Neuronal stem cell (in vitro differentiated cells): ENCODE measurements at regions not wholly inside any gene's neighbourhood (a gene's known extent, or its start where the extent isn't known, plus 50 kb on each side); places are given as distances from the start of the nearest gene placed in this dataset.

ENCODE experiments used
- DNase-seq: peaks from one replicate; pipeline ENCODE4 v3.0.0-alpha.2; 2013; ENCODE audit warnings: low spot score
- H2AFZ ChIP-seq: one replicate; pipeline ENCODE4 v1.6.1; 2013; ENCODE audit warnings: mild to moderate bottlenecking, low read length, inconsistent platforms
- H2AK5ac ChIP-seq: 2 replicates; pipeline ENCODE4 v1.6.1; 2013; ENCODE audit warnings: low read depth, mild to moderate bottlenecking, inconsistent platforms, low read length, moderate library complexity, mixed read lengths
- H2BK120ac ChIP-seq: 2 replicates; pipeline ENCODE4 v1.6.1; 2013; ENCODE audit warnings: low read depth, mild to moderate bottlenecking, inconsistent platforms, low read length, moderate library complexity, mixed read lengths
- H2BK12ac ChIP-seq: one replicate; pipeline ENCODE4 v1.6.1; 2013; ENCODE audit warnings: low read length, inconsistent platforms
- H2BK15ac ChIP-seq: 2 replicates; pipeline ENCODE4 v1.6.1; 2013; ENCODE audit warnings: mild to moderate bottlenecking, low read length, inconsistent platforms, mixed read lengths
- H2BK5ac ChIP-seq: one replicate; pipeline ENCODE4 v1.6.1; 2013; ENCODE audit warnings: inconsistent platforms, mild to moderate bottlenecking, low read length, moderate library complexity
- H3K14ac ChIP-seq: one replicate; pipeline ENCODE4 v1.6.1; 2013; ENCODE audit warnings: low read length, inconsistent platforms
- H3K18ac ChIP-seq: 2 replicates; pipeline ENCODE4 v1.6.1; 2013; ENCODE audit warnings: low read length, inconsistent platforms
- H3K23ac ChIP-seq: 2 replicates; pipeline ENCODE4 v1.6.1; 2013; ENCODE audit warnings: low read depth, mild to moderate bottlenecking, mixed read lengths, low read length, inconsistent platforms; ENCODE audit not compliant: poor library complexity
- H3K27ac ChIP-seq: replicated peaks from 3 replicates; pipeline ENCODE4 v1.5.1; 2013; ENCODE audit warnings: low read length, inconsistent platforms
- H3K27me3 ChIP-seq, 3 experiments: 2 replicates each; pipeline ENCODE4 v1.6.1; 2013; ENCODE audit warnings: low read length in 3 of 3, mild to moderate bottlenecking in 2 of 3, inconsistent platforms in 1 of 3, low read depth in 1 of 3, mixed read lengths in 1 of 3, moderate library complexity in 1 of 3; ENCODE audit not compliant: control insufficient read depth in 3 of 3, insufficient read depth in 3 of 3
- H3K36me3 ChIP-seq, 2 donors: replicated peaks in 1 of 2; 2 replicates each; pipeline ENCODE4 v1.6.1; 2013; ENCODE audit warnings: low read length in 2 of 2; ENCODE audit not compliant: control insufficient read depth in 2 of 2, insufficient read depth in 2 of 2
- H3K4ac ChIP-seq: 2 replicates; pipeline ENCODE4 v1.6.1; 2013; ENCODE audit warnings: inconsistent platforms, mild to moderate bottlenecking, low read length, moderate library complexity
- H3K4me1 ChIP-seq, 2 donors: 1 replicate in 1 of 2; 2 replicates in 1 of 2; pipeline ENCODE4 v1.6.1; 2013; ENCODE audit warnings: low read length in 2 of 2, low read depth in 1 of 2; ENCODE audit not compliant: control insufficient read depth in 2 of 2, insufficient read depth in 1 of 2
- H3K4me2 ChIP-seq: one replicate; pipeline ENCODE4 v1.6.1; 2013; ENCODE audit warnings: mild to moderate bottlenecking, low read length, inconsistent platforms; ENCODE audit not compliant: insufficient read depth, poor library complexity, severe bottlenecking
- H3K4me3 ChIP-seq, 2 donors: 2 replicates each; pipeline ENCODE4 v1.5.1; 2013; ENCODE audit warnings: low read length in 2 of 2, mild to moderate bottlenecking in 2 of 2, inconsistent platforms in 1 of 2, moderate library complexity in 1 of 2
- H3K79me1 ChIP-seq: one replicate; pipeline ENCODE4 v1.6.1; 2013; ENCODE audit warnings: low read depth, mild to moderate bottlenecking, inconsistent platforms, low read length, moderate library complexity
- H3K9ac ChIP-seq: one replicate; pipeline ENCODE4 v1.6.1; 2013; ENCODE audit warnings: mild to moderate bottlenecking, low read depth, low read length, inconsistent platforms; ENCODE audit not compliant: poor library complexity
- H3K9me3 ChIP-seq, 2 donors: replicated peaks in 1 of 2; 2 replicates each; pipeline versions ENCODE3 to v1.6.1; 2013; ENCODE audit warnings: low read length in 2 of 2, mild to moderate bottlenecking in 2 of 2, inconsistent platforms in 1 of 2, low read depth in 1 of 2, mixed read lengths in 1 of 2, moderate library complexity in 1 of 2; ENCODE audit not compliant: control insufficient read depth in 2 of 2, insufficient read depth in 1 of 2
- H4K8ac ChIP-seq: one replicate; pipeline ENCODE4 v1.6.1; 2013; ENCODE audit warnings: low read depth, mild to moderate bottlenecking, inconsistent platforms, low read length, moderate library complexity
- H4K91ac ChIP-seq: one replicate; pipeline ENCODE4 v1.6.1; 2013; ENCODE audit warnings: low read length, low read depth, mild to moderate bottlenecking, inconsistent platforms; ENCODE audit not compliant: poor library complexity
- WGBS, 2 donors: extraction: QIAGEN DNeasy Blood & Tissue Kit; methylation state at CpG; one replicate each; pipeline ENCODE4 v1.1.7; 2013; ENCODE audit warnings: missing lambda C conversion rate in 2 of 2, mixed read lengths in 1 of 2; ENCODE audit not compliant: insufficient read length in 2 of 2, insufficient replicate concordance in 1 of 2; ENCODE audit errors: extremely low coverage in 2 of 2; 5-methylcytosine and 5-hydroxymethylcytosine counted together

GRCh38 chr2:60312618-60313017 is 240.8 kb downstream of the BCL11A start:
- Histone ChIP-seq H3K27me3 (no peaks in the 10 kb centered on the region), H3K79me1 (no peaks in the 10 kb centered on the region)
- no CpG with 5 or more reads among the region's 1 CpG for WGBS, 2 donors

GRCh38 chr2:60311524-60311923 is 241.9 kb downstream of the BCL11A start:
- no peak overlapping the region for H4K91ac ChIP-seq
- H2AFZ ChIP-seq, result no peak overlapping the region
- no peak overlapping the region for H2BK12ac ChIP-seq
- H2BK120ac ChIP-seq, result no peak overlapping the region
- no peaks in the 10 kb centered on the region for H3K36me3 ChIP-seq
- no peak overlapping the region for H3K4ac ChIP-seq
- H3K23ac ChIP-seq, result no peak overlapping the region
- no peak overlapping the region for H3K9ac ChIP-seq
- H3K27ac ChIP-seq, result no peak overlapping the region
- H2BK15ac ChIP-seq, result no peak overlapping the region
- no CpG with 5 or more reads among the region's 1 CpG for WGBS, 2 donors
- H3K27me3 ChIP-seq, result no peaks in the 10 kb centered on the region
- H3K4me1 ChIP-seq, result peaks cover 0 to 5% of the 10 kb centered on the region in 2 donors
- H2BK5ac ChIP-seq, result no peak overlapping the region
- no peak overlapping the region for H3K14ac ChIP-seq
- no peak overlapping the region for H4K8ac ChIP-seq
- no peak for DNase-seq
- H3K4me3 ChIP-seq, result no peak overlapping the region
- H3K79me1 ChIP-seq, result no peaks in the 10 kb centered on the region
- H3K4me2 ChIP-seq, result no peak overlapping the region
- H3K9me3 ChIP-seq, result no peaks in the 10 kb centered on the region
- H3K18ac ChIP-seq, result no peak overlapping the region
- no peak overlapping the region for H2AK5ac ChIP-seq

More at GRCh38 chr2:60312618-60313017, 240.8 kb downstream of the BCL11A start:
- Histone ChIP-seq H2BK120ac (no peak overlapping the region), H3K9ac (no peak overlapping the region), H4K8ac (no peak overlapping the region), H2BK12ac (no peak overlapping the region), H3K4me3 (no peak overlapping the region), H2BK5ac (no peak overlapping the region), H3K23ac (no peak overlapping the region), H3K9me3 (no peaks in the 10 kb centered on the region), H3K14ac (no peak overlapping the region), H3K36me3 (no peaks in the 10 kb centered on the region), H2AFZ (no peak overlapping the region), H3K4me2 (no peak overlapping the region), H2AK5ac (no peak overlapping the region), H4K91ac (no peak overlapping the region), H3K18ac (no peak overlapping the region), H3K4ac (no peak overlapping the region), H2BK15ac (no peak overlapping the region), H3K4me1 (peaks cover 0 to 5% of the 10 kb centered on the region in 2 donors), H3K27ac (no peak overlapping the region)
- DNase-seq, result no peak

- H4K91ac ChIP-seq, result no peak overlapping the region
- H3K18ac ChIP-seq, result peak overlapping the region; percentile 39
- no CpG with 5 or more reads among the region's 5 CpGs for WGBS, 2 donors
- H2BK120ac ChIP-seq, result no peak overlapping the region
- no peak overlapping the region for H3K4me2 ChIP-seq
- no peak overlapping the region for H3K4me3 ChIP-seq
- DNase-seq, result no peak
- no peak overlapping the region for H3K23ac ChIP-seq
- no peaks in the 10 kb centered on the region for H3K9me3 ChIP-seq
- no peak overlapping the region for H3K9ac ChIP-seq
- H3K27me3 ChIP-seq, result no peaks in the 10 kb centered on the region
- H3K27ac ChIP-seq, result no peak overlapping the region
- no peak overlapping the region for H2BK15ac ChIP-seq
- no peak overlapping the region for H2BK12ac ChIP-seq
- H3K79me1 ChIP-seq, result no peaks in the 10 kb centered on the region
- H3K4me1 ChIP-seq, result peaks cover 0 to 3% of the 10 kb centered on the region in 2 donors
- no peaks in the 10 kb centered on the region for H3K36me3 ChIP-seq
- H4K8ac ChIP-seq, result no peak overlapping the region
- no peak overlapping the region for H2AFZ ChIP-seq
- no peak overlapping the region for H2BK5ac ChIP-seq
- H3K14ac ChIP-seq, result no peak overlapping the region
- H2AK5ac ChIP-seq, result no peak overlapping the region
- no peak overlapping the region for H3K4ac ChIP-seq
Measured at GRCh38 chr2:60309941-60310660, 243.4 kb downstream of the BCL11A start.

GRCh38 chr2:60309336-60309735 is 244.1 kb downstream of the BCL11A start:
- no peak overlapping the region for H4K91ac ChIP-seq
- no peak overlapping the region for H3K9ac ChIP-seq
- no peak overlapping the region for H3K23ac ChIP-seq
- H3K9me3 ChIP-seq, result no peaks in the 10 kb centered on the region
- H3K27ac ChIP-seq, result no peak overlapping the region
- H3K4me2 ChIP-seq, result no peak overlapping the region
- no peak overlapping the region for H4K8ac ChIP-seq
- peaks cover 0 to 3% of the 10 kb centered on the region in 2 donors for H3K4me1 ChIP-seq
- no peak overlapping the region for H2BK5ac ChIP-seq
- no peaks in the 10 kb centered on the region for H3K27me3 ChIP-seq
- H3K14ac ChIP-seq, result no peak overlapping the region
- no peak for DNase-seq
- no peak overlapping the region for H2BK15ac ChIP-seq
- no peaks in the 10 kb centered on the region for H3K79me1 ChIP-seq
- H3K36me3 ChIP-seq, result no peaks in the 10 kb centered on the region
- H2BK120ac ChIP-seq, result no peak overlapping the region
- no peak overlapping the region for H3K18ac ChIP-seq
- H2BK12ac ChIP-seq, result no peak overlapping the region
- no CpG with 5 or more reads among the region's 4 CpGs for whole genome bisulfite sequencing, 2 donors
- H3K4me3 ChIP-seq, result no peak overlapping the region
- H2AK5ac ChIP-seq, result no peak overlapping the region
- H2AFZ ChIP-seq, result no peak overlapping the region
- no peak overlapping the region for H3K4ac ChIP-seq
